NB4 (cell line): ENCODE measurements at regions not wholly inside any gene's neighbourhood (a gene's known extent, or its start where the extent isn't known, plus 50 kb on each side); places are given as distances from the start of the nearest gene placed in this dataset.
A peak's percentile ranks its signal among the peaks of the same experiment; 100 is the strongest.

Source experiments
- DNase-seq: peaks from one replicate; pipeline ENCODE4 v3.0.0; 2010; ENCODE audit warnings: low read depth
- H3K4me3 ChIP-seq: one replicate; pipeline ENCODE4 v1.5.1; 2011; ENCODE audit warnings: mild to moderate bottlenecking, low read depth, low read length, moderate library complexity
- MAX ChIP-seq: IDR thresholded peaks from 2 replicates; pipeline ENCODE4 v1.6.1; 2011; ENCODE audit warnings: low read depth, low read length
- MYC ChIP-seq: IDR thresholded peaks from 2 replicates; pipeline ENCODE4 v1.6.1; 2011; ENCODE audit warnings: low read depth, low read length
- POLR2A ChIP-seq: IDR thresholded peaks from 2 replicates; pipeline ENCODE4 v1.6.1; 2011; ENCODE audit warnings: mild to moderate bottlenecking; ENCODE audit not compliant: insufficient read length; ENCODE audit errors: extremely low read depth
- TF ChIP-seq, protein P1 (sequence below): IDR thresholded peaks from one replicate; pipeline ENCODE4 v1.5.1; 2012; ENCODE audit warnings: low read depth, low read length

GRCh38 chr15:92320012-92320699 is 73.5 kb upstream of the ST8SIA2 start:
- DNase-seq = no peak
- no peak overlapping the region for H3K4me3 ChIP-seq
- TF ChIP-seq MAX = 0 out of 2 replicates have a peak, but pooled peaks have one; percentile 17
- TF ChIP-seq, protein P1, sequence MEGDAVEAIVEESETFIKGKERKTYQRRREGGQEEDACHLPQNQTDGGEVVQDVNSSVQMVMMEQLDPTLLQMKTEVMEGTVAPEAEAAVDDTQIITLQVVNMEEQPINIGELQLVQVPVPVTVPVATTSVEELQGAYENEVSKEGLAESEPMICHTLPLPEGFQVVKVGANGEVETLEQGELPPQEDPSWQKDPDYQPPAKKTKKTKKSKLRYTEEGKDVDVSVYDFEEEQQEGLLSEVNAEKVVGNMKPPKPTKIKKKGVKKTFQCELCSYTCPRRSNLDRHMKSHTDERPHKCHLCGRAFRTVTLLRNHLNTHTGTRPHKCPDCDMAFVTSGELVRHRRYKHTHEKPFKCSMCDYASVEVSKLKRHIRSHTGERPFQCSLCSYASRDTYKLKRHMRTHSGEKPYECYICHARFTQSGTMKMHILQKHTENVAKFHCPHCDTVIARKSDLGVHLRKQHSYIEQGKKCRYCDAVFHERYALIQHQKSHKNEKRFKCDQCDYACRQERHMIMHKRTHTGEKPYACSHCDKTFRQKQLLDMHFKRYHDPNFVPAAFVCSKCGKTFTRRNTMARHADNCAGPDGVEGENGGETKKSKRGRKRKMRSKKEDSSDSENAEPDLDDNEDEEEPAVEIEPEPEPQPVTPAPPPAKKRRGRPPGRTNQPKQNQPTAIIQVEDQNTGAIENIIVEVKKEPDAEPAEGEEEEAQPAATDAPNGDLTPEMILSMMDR = no peak

DNA sequence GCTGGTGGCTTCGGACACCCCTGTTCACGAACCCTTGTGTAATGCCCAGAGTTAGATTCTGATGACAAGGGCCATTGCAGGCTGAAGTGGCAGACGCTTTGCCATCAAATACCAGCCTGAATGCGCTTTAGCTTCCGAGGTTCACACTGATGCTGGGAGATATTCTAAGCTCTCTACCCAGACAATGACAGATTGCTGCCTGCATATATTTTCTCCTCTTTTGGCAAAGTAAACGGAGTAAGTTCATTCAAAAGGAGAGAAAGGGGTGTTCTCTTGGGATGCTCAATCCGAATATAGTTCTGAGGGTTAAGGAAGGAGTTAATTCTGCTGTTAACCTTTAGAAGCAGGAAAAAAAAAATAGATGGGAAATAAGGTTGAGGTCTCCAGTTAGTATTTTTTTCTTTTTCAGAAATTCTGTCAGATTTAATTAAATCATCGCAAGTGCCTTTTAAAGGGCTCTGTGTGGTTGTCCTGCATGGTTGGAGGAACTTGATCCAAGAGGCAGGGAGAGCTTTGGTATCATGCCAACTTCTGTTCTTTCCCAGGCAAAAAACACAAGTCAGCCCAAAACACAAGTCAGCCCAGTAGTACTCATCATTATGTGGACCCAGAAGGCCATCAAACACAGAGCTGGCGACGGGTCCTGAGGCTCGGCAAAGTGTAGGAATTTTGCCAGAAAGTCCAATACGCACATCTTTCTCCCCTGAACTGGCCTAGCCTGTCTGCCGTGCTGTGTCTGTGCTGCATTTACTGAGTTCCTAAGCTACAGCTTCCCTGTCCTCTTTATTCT is 70.9 kb upstream of the ST8SIA2 start:
- no peak for DNase-seq
- no peak overlapping the region for H3K4me3 ChIP-seq
- no peak for TF ChIP-seq MAX
- TF ChIP-seq MYC = no peak
- TF ChIP-seq, protein P1 = no peak
- no peak for TF ChIP-seq POLR2A

- no peak for TF ChIP-seq MYC
- no peak for TF ChIP-seq MAX
- TF ChIP-seq, protein P1 = no peak
- DNase-seq = no peak
These were observed 70.2 kb upstream of the ST8SIA2 start for GRCh38 chr15:92323525-92323924.

DNA sequence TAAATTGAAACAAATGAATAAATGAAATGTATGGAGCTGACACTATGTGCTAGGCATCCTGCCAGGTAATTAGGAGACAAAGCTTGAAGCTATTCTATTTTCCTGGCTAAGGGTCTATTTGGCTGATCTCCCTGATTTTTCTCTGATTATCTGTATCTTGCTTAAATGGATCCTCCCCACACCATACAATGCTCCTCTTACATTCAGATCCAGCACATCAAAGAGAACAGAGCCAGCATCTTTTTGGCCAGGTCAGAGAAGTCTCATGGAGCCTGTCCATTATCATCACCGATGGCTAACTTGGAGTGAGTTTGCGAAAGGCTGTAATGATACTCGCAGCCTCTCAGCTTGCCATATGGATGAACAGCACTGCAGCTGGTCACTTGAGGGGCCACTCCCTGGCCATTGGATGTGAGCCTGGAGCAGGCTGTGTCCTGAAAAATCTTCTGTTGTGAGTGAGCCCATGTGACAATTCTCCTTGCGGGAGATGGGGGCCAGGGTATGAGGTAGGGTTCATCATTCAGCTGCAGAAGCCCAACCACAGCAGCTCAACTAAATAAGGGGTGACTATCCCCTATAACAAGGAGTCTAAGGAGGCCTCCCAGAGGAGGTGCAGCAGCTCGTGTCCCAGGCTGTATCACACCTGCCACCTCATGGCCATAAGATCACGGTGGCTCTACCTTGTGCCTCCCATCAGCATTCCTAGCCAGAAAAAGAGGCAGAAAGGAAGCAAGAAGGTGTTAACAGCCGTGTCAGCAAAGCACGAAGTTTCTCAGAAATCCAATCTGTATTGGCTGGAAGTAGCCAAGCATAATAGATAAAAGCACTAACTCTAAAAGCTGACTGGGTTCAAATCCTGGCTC is 69.3 kb upstream of the ST8SIA2 start:
- DNase-seq = no peak
- H3K4me3 ChIP-seq = no peak overlapping the region
- TF ChIP-seq POLR2A (no peak), MAX (no peak), MYC (no peak)
- TF ChIP-seq, protein P1 = no peak

More at GRCh38 chr15:92323525-92323924, 70.2 kb upstream of the ST8SIA2 start:
- H3K4me3 ChIP-seq = no peak overlapping the region

DNA sequence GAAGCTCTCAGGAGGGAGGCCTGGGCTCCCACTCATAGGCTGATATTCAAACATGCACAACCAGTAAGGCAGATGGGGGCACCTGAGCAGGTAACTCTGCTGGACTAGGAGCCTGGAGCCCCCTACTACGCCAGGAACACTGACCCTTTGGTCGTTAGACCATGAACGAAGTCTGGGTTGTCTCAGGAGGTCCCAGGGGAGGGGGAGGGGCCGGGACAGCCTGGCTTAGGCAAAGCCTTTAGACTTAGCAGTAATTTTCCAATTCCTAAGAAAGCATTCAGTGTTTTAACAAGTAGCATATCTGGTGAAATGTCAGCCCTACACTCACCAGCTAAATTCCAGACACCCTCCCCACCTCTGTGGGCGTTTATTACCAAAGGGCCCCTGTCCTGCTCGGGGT is 67.4 kb upstream of the ST8SIA2 start:
- H3K4me3 ChIP-seq = no peak overlapping the region
- TF ChIP-seq MYC = no peak
- peak; percentile 5 for DNase-seq

- TF ChIP-seq MAX = no peak
- TF ChIP-seq, protein P1 = no peak
- TF ChIP-seq POLR2A = no peak
- TF ChIP-seq MYC = no peak
- no peak for DNase-seq
- no peak overlapping the region for H3K4me3 ChIP-seq
These were observed 66.6 kb upstream of the ST8SIA2 start for GRCh38 chr15:92327033-92327432.
